ENCODE measurements at regions not wholly inside any gene's neighbourhood (a gene's known extent, or its start where the extent isn't known, plus 50 kb on each side); places are given as distances from the start of the nearest gene placed in this dataset.

DNA sequence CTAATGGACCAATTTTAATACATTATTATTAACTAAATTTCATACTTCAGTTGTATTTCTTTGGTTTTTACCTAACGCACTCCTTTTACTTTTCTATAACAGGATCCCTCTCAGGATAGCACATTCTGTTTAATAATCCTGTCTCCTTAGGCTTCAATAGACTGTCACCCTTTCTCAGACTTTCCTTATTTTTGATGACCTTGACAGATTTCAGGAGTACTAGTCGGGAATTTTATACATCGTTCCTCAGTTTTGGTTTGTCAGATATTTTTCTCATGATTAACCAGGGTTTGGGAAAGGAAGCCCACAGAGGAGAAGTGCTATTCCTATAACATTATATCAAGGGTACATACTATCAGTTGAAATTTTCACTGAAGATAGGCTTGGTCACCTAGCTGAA, 768.0 kb upstream of the GJE1 start:
- H3K4me3 ChIP-seq (ENCODE audit: insufficient read depth, low read length) = no peak overlapping the region
- H3K27ac ChIP-seq (ENCODE audit: low read depth, low read length) = no peak overlapping the region
- H3K27me3 ChIP-seq (ENCODE audit: insufficient read depth, low read length) = no peaks in the 10 kb centered on the region
- H3K4me2 ChIP-seq (ENCODE audit: insufficient read depth, low read length) = no peak overlapping the region
- H2AFZ ChIP-seq (ENCODE audit: low read length) = no peak overlapping the region
- no peaks in the 10 kb centered on the region for H3K79me2 ChIP-seq (ENCODE audit: insufficient read depth, low read length)
- H3K4me1 ChIP-seq (ENCODE audit: insufficient read depth, low read length) = no peaks in the 10 kb centered on the region
- no peaks in the 10 kb centered on the region for H4K20me1 ChIP-seq (ENCODE audit: insufficient read depth, low read length)
- TF ChIP-seq, protein P1, sequence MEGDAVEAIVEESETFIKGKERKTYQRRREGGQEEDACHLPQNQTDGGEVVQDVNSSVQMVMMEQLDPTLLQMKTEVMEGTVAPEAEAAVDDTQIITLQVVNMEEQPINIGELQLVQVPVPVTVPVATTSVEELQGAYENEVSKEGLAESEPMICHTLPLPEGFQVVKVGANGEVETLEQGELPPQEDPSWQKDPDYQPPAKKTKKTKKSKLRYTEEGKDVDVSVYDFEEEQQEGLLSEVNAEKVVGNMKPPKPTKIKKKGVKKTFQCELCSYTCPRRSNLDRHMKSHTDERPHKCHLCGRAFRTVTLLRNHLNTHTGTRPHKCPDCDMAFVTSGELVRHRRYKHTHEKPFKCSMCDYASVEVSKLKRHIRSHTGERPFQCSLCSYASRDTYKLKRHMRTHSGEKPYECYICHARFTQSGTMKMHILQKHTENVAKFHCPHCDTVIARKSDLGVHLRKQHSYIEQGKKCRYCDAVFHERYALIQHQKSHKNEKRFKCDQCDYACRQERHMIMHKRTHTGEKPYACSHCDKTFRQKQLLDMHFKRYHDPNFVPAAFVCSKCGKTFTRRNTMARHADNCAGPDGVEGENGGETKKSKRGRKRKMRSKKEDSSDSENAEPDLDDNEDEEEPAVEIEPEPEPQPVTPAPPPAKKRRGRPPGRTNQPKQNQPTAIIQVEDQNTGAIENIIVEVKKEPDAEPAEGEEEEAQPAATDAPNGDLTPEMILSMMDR (IDR thresholded peaks at IDR 0.05; ENCODE audit: extremely low read depth, low read depth, low read length) = no peak
- no peak for DNase-seq (ENCODE audit: insufficient read length, low spot score, missing footprints)
- no peaks in the 10 kb centered on the region for H3K36me3 ChIP-seq (ENCODE audit: insufficient read depth, low read length)
- no peaks in the 10 kb centered on the region for H3K9me3 ChIP-seq (ENCODE audit: low read depth, low read length)

DNA sequence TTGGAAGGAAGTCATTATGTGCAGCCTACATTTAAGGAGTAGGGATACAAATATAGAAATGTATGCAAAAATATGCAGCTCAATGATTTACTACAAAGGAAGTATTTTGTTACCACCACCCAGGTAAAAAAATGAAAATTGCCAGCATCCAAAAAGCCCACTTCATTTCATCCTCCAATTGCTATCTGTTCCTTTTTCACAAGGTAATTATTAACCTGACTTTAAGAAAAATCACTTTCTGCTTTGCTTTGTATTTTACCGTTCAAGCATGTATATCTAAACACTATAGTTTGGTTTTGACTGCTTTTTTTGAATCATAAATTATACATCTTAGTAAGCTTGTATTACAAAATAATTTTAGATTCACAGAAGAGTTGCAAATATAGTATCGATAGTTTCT, 768.5 kb upstream of the GJE1 start:
- no peak overlapping the region for H2AFZ ChIP-seq (ENCODE audit: low read length)
- no peaks in the 10 kb centered on the region for H3K36me3 ChIP-seq (ENCODE audit: insufficient read depth, low read length)
- no peak overlapping the region for H3K4me2 ChIP-seq (ENCODE audit: insufficient read depth, low read length)
- H3K27me3 ChIP-seq (ENCODE audit: insufficient read depth, low read length) = no peaks in the 10 kb centered on the region
- no peak overlapping the region for H3K27ac ChIP-seq (ENCODE audit: low read depth, low read length)
- H3K4me3 ChIP-seq (ENCODE audit: insufficient read depth, low read length) = no peak overlapping the region
- H4K20me1 ChIP-seq (ENCODE audit: insufficient read depth, low read length) = no peaks in the 10 kb centered on the region
- H3K4me1 ChIP-seq (ENCODE audit: insufficient read depth, low read length) = no peaks in the 10 kb centered on the region
- H3K9me3 ChIP-seq (ENCODE audit: low read depth, low read length) = no peaks in the 10 kb centered on the region
- TF ChIP-seq, protein P1 (IDR thresholded peaks at IDR 0.05; ENCODE audit: extremely low read depth, low read depth, low read length) = no peak
- no peaks in the 10 kb centered on the region for H3K79me2 ChIP-seq (ENCODE audit: insufficient read depth, low read length)
- no peak for DNase-seq (ENCODE audit: insufficient read length, low spot score, missing footprints)

DNA sequence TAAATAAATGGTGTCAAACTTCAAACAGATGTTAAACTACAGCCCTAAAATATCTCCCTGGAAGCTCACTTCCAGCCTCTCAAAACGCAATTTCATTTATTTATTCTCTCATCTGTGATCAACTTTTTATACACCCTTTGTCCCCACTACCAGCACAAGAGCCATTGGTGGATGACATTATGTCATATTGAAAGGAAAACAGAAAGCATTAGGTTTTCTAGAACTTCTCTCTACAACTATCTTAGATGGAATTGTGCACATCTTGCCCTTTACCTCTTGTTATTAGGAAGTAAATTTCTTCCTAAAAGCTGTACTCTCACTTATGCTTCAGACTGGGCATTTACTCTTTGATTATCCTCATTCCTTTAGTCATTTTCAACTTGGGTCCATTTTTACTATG, 771.2 kb upstream of the GJE1 start:
- DNase-seq (ENCODE audit: insufficient read length, low spot score, missing footprints) = no peak
- Histone ChIP-seq H3K9me3 (ENCODE audit: low read depth, low read length) (no peaks in the 10 kb centered on the region), H3K27ac (ENCODE audit: low read depth, low read length) (no peak overlapping the region), H3K27me3 (ENCODE audit: insufficient read depth, low read length) (no peaks in the 10 kb centered on the region), H2AFZ (ENCODE audit: low read length) (peak overlapping the region; percentile 39), H3K4me2 (ENCODE audit: insufficient read depth, low read length) (no peak overlapping the region), H3K79me2 (ENCODE audit: insufficient read depth, low read length) (no peaks in the 10 kb centered on the region), H3K36me3 (ENCODE audit: insufficient read depth, low read length) (no peaks in the 10 kb centered on the region), H3K4me3 (ENCODE audit: insufficient read depth, low read length) (no peak overlapping the region), H4K20me1 (ENCODE audit: insufficient read depth, low read length) (no peaks in the 10 kb centered on the region), H3K4me1 (ENCODE audit: insufficient read depth, low read length) (no peaks in the 10 kb centered on the region)
- TF ChIP-seq, protein P1 (IDR thresholded peaks at IDR 0.05; ENCODE audit: extremely low read depth, low read depth, low read length) = no peak

DNA sequence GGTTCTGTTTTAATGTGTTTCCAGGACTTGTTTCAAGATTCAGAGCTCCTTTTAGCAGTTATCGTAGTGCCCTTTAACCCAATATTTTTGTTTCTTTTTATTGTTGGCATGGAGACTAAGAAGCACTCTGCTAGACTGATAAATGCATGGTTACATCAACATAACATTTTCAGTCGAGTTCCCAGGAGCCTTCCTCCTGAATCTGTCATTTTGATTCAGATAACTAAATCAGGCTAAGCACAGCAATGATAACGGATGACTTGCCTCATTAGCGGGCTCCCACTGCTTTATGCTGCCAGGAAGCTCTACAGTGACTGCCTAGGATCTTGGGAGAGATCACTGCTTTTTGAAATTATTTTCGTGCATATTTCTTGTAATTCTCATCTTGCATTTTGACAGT, 772.8 kb upstream of the GJE1 start:
- Histone ChIP-seq H3K9me3 (ENCODE audit: low read depth, low read length) (no peaks in the 10 kb centered on the region), H4K20me1 (ENCODE audit: insufficient read depth, low read length) (no peaks in the 10 kb centered on the region), H3K36me3 (ENCODE audit: insufficient read depth, low read length) (no peaks in the 10 kb centered on the region), H3K27me3 (ENCODE audit: insufficient read depth, low read length) (no peaks in the 10 kb centered on the region), H3K4me2 (ENCODE audit: insufficient read depth, low read length) (no peak overlapping the region), H3K4me3 (ENCODE audit: insufficient read depth, low read length) (no peak overlapping the region), H3K27ac (ENCODE audit: low read depth, low read length) (no peak overlapping the region), H3K4me1 (ENCODE audit: insufficient read depth, low read length) (no peaks in the 10 kb centered on the region), H3K79me2 (ENCODE audit: insufficient read depth, low read length) (no peaks in the 10 kb centered on the region), H2AFZ (ENCODE audit: low read length) (peak overlapping the region; percentile 6)
- TF ChIP-seq, protein P1 (IDR thresholded peaks at IDR 0.05; ENCODE audit: extremely low read depth, low read depth, low read length) = no peak
- DNase-seq (ENCODE audit: insufficient read length, low spot score, missing footprints) = no peak
